Tibial artery (tissue), 4 donors: ENCODE measurements at regions not wholly inside any gene's neighbourhood (a gene's known extent, or its start where the extent isn't known, plus 50 kb on each side); places are given as distances from the start of the nearest gene placed in this dataset.

ENCODE experiments used
- DNase-seq, 2 donors: peaks; one replicate each; pipeline ENCODE4 v3.0.0-alpha.2; 2019
- H3K27ac ChIP-seq, 2 donors: fragments of 200-600 bp; sonication (generic) in 1 of 2; 1 replicate in 1 of 2; 2 replicates in 1 of 2; pipeline ENCODE4 v1.5.1; 2018 to 2019; ENCODE audit warnings: mild to moderate bottlenecking in 1 of 2
- H3K27me3 ChIP-seq, 2 donors: fragments of 200-600 bp; sonication (generic) in 1 of 2; one replicate each; pipeline versions ENCODE4 v1.5.1 to v1.6.0; 2016 to 2019
- H3K36me3 ChIP-seq, 3 donors: fragments of 200-600 bp; sonication (generic) in 2 of 3; one replicate each; pipeline ENCODE4 v1.5.1; 2016 to 2019; ENCODE audit warnings: mild to moderate bottlenecking in 2 of 3
- H3K4me1 ChIP-seq, 4 donors: fragments of 200-600 bp; sonication (generic) in 2 of 4; 1 replicate in 3 of 4; 2 replicates in 1 of 4; pipeline ENCODE4 v1.5.1; 2016 to 2019
- H3K4me3 ChIP-seq, 2 donors: fragments of 200-600 bp; sonication (generic) in 1 of 2; 1 replicate in 1 of 2; 2 replicates in 1 of 2; pipeline ENCODE4 v1.5.1; 2018 to 2019; ENCODE audit warnings: mild to moderate bottlenecking in 2 of 2
- H3K9me3 ChIP-seq, 3 donors: fragments of 200-600 bp; sonication (generic) in 1 of 3; one replicate each; pipeline ENCODE4 v1.5.1; 2016 to 2019
- intact Hi-C: fragments of 100-400 bp; cut with DNase I; formaldehyde crosslinking; loops from one replicate; pipeline ENCODE4 v1.15.0; 2023; ENCODE audit warnings: low total_unique reads
- TF ChIP-seq, protein P1 (sequence below), 2 experiments: fragments of 200-600 bp in 1 of 2; fragments of 450-650 bp in 1 of 2; IDR thresholded peaks; one replicate each; pipeline ENCODE4 v1.5.1; 2017 to 2019; ENCODE audit warnings: antibody characterized with exemption in 2 of 2, mild to moderate bottlenecking in 1 of 2, moderate library complexity in 1 of 2

DNA sequence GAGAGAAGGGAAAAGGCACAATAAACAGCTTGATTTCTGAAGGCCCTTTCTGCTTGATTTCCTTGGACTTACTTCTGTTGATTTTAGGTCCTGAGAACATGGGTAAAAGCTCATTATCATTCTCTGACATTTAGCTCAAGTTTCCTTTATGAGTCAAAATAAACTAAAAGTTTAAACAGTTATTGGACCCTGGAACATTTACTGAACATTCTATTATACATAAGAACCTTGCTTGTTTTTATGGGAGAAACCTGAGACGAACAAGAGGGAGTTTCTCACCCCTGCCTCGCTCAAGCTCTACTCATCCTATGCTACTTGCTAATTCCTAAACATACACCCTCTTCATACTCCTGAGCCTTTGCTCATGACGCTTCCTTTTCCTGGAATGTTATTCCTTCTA is 538.3 kb upstream of the PKN2 start:
- H3K4me1 ChIP-seq = no peaks in the 10 kb centered on the region
- no peaks in the 10 kb centered on the region for H3K9me3 ChIP-seq
- no peak for DNase-seq
- intact Hi-C loops = no loop called here
- no peaks in the 10 kb centered on the region for H3K27me3 ChIP-seq
- H3K27ac ChIP-seq = no peak overlapping the region
- H3K4me3 ChIP-seq = no peak overlapping the region
- no peaks in the 10 kb centered on the region for H3K36me3 ChIP-seq
- TF ChIP-seq, protein P1, sequence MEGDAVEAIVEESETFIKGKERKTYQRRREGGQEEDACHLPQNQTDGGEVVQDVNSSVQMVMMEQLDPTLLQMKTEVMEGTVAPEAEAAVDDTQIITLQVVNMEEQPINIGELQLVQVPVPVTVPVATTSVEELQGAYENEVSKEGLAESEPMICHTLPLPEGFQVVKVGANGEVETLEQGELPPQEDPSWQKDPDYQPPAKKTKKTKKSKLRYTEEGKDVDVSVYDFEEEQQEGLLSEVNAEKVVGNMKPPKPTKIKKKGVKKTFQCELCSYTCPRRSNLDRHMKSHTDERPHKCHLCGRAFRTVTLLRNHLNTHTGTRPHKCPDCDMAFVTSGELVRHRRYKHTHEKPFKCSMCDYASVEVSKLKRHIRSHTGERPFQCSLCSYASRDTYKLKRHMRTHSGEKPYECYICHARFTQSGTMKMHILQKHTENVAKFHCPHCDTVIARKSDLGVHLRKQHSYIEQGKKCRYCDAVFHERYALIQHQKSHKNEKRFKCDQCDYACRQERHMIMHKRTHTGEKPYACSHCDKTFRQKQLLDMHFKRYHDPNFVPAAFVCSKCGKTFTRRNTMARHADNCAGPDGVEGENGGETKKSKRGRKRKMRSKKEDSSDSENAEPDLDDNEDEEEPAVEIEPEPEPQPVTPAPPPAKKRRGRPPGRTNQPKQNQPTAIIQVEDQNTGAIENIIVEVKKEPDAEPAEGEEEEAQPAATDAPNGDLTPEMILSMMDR (IDR thresholded peaks at IDR 0.05) = no peak

DNA sequence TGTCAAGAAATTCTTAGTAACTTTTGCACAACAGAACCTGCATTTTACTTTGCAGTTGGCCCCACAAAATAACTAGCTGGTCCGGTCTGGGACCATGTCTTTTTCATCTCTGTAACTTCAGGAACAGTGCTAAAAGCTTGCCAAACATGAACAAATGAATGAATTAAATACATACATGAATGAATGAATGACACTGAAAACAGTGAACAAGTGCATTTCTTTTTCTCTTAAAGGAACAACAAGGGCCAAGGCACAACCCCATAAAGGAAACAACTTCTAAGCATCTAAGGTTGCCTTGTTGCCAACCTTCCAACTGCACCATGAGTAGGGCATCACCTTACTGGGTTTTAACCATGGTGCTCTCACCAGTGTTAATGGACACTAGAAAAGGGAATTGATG is 534.4 kb upstream of the PKN2 start:
- Histone ChIP-seq H3K27ac (no peak overlapping the region), H3K4me3 (no peak overlapping the region), H3K27me3 (no peaks in the 10 kb centered on the region), H3K4me1 (no peaks in the 10 kb centered on the region), H3K9me3 (no peaks in the 10 kb centered on the region), H3K36me3 (no peaks in the 10 kb centered on the region)
- intact Hi-C loops = no loop called here
- no peak for DNase-seq
- TF ChIP-seq, protein P1 (IDR thresholded peaks at IDR 0.05) = no peak

DNA sequence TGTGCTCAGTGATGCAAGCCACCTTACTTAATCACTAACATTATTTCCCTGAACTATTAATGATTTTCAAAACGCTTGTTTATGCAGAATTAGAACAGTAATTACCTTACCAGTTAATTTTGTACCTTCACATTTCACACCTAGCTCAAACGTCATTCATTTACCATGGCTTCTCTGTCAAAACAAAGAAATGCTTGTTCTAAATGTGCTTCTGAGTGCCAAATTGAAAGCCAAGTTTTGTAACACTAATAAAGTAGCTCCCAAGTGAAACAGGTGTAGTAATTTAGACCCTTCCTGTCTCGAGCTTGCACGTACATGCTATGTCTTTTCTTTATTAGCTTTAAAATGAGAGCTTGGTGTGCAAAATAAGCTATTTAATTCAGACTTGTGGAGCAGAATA is 533.7 kb upstream of the PKN2 start:
- no peaks in the 10 kb centered on the region for H3K4me1 ChIP-seq
- H3K27me3 ChIP-seq = no peaks in the 10 kb centered on the region
- no peak overlapping the region for H3K27ac ChIP-seq
- H3K4me3 ChIP-seq = no peak overlapping the region
- no peaks in the 10 kb centered on the region for H3K36me3 ChIP-seq
- DNase-seq = no peak
- no peaks in the 10 kb centered on the region for H3K9me3 ChIP-seq
- TF ChIP-seq, protein P1 (IDR thresholded peaks at IDR 0.05) = no peak
- intact Hi-C loops = no loop called here

DNA sequence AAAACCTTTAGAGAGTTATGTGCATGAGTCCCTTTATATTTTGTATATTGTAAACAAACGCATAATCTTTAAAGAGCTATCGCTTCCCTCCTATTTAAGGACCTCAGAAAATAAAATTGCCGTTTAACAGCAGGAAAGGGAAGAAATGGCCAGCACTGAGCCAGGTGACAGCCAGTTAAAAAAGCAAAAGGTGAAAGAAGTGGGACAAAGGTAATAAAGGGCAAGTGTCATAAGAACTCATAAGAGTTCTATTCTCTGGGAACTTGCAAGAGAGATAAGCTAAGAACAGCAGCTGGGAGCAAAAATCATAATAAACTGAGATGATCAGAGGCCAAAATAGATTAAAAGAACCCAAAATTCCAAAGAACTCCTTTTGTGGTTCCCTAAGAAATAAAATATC is 520.9 kb upstream of the PKN2 start:
- intact Hi-C loops = no loop called here
- Histone ChIP-seq H3K27me3 (no peaks in the 10 kb centered on the region), H3K9me3 (no peaks in the 10 kb centered on the region), H3K36me3 (no peaks in the 10 kb centered on the region), H3K4me1 (no peaks in the 10 kb centered on the region), H3K4me3 (no peak overlapping the region), H3K27ac (no peak overlapping the region)
- TF ChIP-seq, protein P1 (IDR thresholded peaks at IDR 0.05) = no peak
- no peak for DNase-seq

DNA sequence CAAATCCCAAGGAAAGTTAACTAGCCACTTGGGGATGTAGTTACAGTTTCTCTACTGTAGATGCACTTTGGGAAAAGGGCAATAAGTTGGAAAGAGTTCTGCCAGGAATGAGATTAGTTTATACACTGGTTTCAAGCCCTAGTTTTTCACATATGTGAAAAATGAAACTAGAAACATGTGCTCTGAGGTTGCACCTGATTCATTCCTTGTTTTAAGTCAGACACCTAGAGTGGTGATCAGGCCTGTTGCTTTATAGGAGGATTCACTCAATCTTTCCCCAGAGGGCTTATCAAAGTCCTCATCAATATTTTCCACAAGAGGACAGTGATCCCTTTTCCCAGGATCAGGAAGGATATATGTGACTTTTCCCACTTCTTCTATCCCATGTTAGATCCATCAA is 515.9 kb upstream of the PKN2 start:
- Histone ChIP-seq H3K4me1 (no peaks in the 10 kb centered on the region), H3K27me3 (no peaks in the 10 kb centered on the region), H3K36me3 (no peaks in the 10 kb centered on the region), H3K27ac (no peak overlapping the region), H3K9me3 (no peaks in the 10 kb centered on the region), H3K4me3 (no peak overlapping the region)
- intact Hi-C loops = no loop called here
- no peak for DNase-seq
- TF ChIP-seq, protein P1 (IDR thresholded peaks at IDR 0.05) = no peak

DNA sequence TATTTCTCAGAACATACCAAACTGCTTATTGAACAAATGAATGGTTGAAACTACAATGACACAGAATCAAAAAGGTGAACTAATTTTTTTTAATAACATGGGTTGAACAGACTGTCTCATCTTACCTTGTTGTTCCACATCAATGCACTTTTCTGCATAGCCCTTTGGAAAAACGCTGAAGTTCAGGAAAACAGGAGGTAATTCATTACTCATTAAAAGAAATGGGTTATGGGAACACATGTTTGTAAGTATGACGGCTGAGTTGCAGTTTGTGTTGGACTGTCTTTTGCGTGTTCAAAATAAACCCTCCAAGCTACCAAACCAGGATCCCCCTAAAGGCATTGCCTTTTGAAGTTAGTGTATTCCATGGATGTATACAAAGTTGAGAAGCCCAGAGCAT is 514.9 kb upstream of the PKN2 start:
- no peaks in the 10 kb centered on the region for H3K36me3 ChIP-seq
- H3K9me3 ChIP-seq = no peaks in the 10 kb centered on the region
- H3K27me3 ChIP-seq = no peaks in the 10 kb centered on the region
- no peak overlapping the region for H3K27ac ChIP-seq
- intact Hi-C loops = no loop called here
- TF ChIP-seq, protein P1 (IDR thresholded peaks at IDR 0.05) = no peak
- H3K4me3 ChIP-seq = no peak overlapping the region
- H3K4me1 ChIP-seq = no peaks in the 10 kb centered on the region
- DNase-seq = no peak
